HK-2 (cell line): ENCODE measurements at regions not wholly inside any gene's neighbourhood (a gene's known extent, or its start where the extent isn't known, plus 50 kb on each side); places are given as distances from the start of the nearest gene placed in this dataset.

ENCODE experiments used
- DNase-seq: peaks from one replicate; pipeline ENCODE4 v3.0.0-alpha.2; 2018; ENCODE audit not compliant: unreplicated experiment

DNA sequence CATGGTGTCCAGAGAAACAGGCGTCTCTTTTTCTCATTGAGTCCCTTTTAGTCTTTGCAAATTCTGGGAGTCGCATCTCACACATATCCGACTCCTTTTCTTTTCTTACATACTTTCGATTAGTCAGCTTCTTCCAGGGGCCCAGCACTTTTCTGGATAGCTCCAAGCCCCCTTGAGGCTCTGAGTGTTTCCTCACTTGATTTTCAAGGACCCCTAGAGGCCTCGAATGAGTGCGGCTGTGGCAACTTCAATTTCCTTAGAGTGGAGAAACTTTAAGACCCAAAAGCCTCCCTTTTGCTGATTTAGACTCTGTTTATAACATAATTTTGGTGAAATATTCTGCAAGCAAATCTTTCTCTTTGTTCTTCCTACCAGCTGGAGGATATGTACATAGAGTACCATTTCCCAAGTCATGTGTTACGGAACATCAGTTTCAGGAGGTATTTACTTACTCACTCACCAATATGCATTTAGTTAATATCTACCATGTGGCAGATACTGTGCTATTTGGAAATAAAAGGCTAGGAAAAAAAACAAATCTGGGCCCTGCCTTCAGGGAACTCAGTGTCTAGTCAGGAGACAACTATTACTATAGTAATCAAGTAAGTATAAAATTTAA lies 555.2 kb downstream of the REEP3 start:
- no peak for DNase-seq

DNA sequence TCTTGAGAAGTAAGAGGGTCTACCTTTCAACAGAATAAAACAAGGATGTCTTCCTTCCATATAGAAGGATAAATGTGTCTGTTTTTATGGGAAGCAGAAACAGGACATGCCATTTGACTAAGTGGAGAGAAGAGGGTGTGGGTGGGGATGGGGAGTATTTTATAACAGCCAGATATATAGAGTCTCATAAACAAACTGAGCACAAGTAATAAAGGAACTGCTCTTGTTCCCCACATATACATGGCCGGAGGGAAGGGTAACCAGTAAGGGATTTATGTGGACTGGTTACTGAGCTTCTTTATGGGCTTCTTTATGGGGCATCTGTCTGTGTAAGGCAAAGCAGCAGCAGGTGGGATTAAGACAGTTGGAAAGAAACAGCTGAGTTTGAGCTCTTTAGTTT lies 558.1 kb downstream of the REEP3 start:
- no peak for DNase-seq

DNA sequence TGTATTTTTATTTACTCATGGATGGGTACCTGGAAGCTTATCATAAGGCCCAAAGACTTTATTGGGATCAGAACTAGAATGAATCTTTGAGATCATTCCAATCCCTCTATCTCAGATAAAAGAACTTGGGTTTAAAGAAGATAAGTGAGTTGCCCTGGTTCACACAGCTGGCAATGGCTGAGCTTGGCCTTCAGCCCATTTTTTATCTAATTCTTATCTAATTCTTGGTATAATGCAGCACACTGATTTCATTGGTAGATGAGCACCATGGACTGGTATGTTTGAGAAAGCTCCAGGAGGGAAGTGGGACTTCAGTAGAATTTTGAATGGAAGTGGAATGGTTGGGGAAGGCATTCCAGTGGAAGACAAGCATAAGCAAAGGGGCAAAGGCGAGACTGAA lies 558.9 kb downstream of the REEP3 start:
- no peak for DNase-seq

DNA sequence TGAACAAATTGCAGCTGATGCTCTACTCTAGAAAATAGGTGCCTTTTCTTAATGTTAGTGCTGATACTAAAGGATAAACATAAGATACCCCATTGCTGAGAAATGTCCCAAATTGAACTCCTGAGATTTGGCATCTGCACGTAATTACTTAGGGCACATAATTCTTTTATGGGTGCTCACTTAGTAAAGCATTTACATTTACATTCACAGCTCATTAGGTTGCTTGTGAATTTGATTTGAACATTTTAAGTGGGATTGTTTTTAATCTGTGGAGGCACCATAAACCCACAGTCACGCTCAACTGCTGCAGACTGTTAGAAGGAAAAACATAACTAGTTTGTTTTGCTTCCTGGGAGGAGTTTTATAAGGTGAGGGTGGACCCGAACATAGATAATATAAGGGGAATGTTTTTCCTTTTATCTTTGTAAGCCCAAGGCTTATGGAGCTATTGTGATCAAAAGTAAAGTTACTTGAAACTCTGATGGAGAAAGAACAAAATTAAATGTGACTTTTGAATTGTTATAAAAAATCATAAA lies 560.8 kb downstream of the REEP3 start:
- no peak for DNase-seq

DNA sequence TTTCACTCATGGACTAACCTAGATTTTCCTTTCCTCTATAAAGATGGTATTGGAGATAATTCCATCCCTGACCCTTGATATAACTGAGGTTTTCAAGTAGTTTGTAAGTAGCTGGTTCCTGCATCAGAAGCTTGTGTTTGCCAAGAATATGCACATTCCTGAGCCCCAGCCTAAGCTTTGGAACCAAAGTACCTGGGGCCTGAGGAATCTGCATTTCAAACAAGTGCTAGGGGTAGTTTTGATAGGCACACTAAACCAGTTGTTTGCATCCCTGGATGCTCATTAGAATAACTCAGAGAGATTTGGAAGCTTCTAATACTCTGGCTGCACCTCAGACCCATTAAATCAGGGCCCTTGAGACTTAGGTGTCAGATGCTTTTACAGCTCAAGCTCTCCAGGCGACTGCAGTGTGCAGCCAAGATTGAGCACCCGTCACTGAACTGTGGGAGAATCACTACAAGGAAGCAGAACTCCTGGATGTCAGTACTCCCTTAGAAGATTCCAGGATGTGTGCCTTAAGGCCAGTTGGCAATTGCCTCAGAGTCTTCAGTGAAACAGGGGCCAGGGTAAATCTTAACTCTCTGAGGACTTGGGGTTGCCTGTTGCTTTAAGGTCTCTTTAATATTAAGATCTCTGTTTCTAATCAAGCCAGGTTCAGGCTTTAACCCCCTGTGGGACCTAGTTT lies 565.0 kb downstream of the REEP3 start:
- DNase-seq = no peak

DNA sequence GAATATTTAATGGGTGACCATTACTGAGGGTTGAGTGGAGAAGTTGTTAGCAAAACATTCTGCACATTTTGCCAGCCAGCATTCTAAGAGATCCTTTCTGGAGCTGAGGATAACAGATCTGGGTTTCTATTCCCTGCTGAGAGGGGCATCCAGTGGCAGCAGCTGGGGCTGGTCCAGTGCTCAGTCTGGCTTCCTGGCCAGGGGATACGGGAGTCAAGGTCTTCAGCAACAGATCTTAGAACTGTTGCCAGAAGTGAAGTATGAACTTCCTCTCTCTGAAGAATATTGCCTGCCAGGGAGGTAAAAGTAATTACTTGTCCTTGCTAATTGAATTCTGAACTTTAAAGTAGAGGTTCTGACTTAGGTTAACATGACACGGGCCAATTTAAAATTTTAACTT lies 568.4 kb downstream of the REEP3 start:
- DNase-seq = no peak

DNA sequence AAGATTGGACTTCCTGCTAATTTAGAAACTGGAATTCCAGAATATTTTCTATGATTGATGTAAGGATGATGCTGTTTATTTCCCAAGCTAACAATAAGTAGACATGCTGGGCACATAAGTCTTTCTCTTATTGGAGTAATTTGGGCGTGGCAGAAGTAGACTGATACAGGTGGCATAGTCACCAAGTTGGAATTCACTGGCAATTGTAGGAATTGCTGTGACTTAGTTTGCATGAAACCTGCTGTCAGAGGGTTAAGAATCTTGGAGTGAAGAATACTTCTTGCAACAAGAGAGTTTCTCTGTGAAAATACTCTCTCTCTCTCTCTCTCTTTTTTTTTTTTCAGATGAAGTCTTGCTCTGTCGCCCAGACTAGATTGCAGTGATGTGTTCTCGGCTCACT lies 569.7 kb downstream of the REEP3 start:
- no peak for DNase-seq

DNA sequence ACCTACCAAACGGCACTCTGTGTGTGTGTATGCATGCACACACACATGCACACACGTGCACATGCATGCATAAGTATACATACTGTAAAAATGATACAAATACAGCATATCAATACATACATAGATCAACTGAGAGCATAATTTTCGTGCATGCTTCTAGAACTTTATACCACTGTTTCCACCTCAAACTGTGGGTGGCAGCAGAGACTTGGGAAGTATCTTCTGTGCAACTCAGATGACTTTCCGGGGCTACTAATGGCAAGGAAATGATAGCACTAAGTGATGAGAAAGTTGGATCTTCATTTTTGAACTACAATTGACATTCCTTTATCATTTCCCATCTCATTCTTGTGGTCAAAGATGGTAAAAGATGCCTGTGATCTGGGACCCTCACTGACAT lies 570.7 kb downstream of the REEP3 start:
- no peak for DNase-seq

DNA sequence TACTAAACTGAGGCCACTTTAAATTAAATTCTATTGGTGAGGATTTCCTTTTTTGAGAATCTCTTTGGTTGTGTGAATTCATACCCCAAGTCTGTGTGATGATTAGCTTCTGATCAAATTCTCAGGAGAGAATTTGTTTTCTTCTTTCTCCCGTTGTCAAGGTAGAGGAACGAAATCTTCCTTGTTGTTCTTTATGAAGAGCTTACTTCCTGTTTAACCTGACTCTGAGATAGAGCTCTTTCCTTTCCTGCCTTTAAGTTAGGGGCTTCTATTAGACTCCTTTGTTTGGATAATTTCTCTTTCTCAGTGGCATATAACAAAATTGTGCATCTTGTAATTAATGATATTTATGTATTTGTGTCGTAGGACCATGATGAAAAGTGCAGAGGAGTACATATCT lies 572.1 kb downstream of the REEP3 start:
- DNase-seq = no peak

DNA sequence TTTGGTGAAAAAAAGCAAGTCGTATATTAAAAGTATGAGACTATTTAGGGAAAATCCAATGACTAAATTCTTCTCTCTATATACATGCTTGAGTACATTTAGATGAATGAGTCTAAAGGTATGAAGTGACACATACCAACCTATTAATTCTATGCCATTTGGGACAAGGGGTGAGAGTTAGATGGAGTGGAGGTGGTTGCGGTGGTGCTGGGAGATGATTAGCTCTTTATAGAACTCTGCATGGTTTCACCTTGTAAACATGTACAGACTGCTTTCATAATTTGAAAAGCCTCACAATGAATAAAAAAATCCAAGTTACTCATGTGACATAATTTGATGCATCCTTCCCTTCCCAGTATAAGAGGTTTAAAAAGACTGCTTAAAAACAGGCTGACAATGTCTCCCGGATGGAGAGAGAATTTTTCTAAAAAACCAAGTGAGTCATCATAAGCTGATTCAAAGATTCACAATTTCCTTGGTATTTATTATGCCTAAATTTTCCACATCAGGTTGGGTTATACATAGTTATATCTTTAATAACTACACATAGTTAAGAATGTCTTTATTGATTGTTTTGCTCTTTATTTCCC lies 572.8 kb downstream of the REEP3 start:
- DNase-seq = no peak

DNA sequence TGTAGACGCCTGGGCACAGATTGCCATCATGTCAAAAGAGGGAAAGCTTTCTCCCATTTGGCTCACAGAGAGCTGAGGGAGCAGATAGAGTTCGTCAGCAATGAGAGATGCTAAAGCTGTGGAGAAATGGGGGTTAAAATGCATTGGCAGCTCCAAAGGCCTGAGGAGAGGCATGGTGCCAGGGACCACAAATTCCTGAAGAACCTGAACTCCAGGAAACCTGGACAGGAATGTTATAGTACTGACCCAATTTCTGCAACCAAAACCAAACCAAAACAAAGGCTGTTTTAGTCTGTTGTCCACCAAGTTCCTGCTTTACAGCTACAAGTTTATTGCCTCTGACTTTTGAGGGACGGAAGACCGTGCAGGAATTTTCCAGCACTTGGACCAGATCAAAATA lies 575.7 kb downstream of the REEP3 start:
- no peak for DNase-seq

DNA sequence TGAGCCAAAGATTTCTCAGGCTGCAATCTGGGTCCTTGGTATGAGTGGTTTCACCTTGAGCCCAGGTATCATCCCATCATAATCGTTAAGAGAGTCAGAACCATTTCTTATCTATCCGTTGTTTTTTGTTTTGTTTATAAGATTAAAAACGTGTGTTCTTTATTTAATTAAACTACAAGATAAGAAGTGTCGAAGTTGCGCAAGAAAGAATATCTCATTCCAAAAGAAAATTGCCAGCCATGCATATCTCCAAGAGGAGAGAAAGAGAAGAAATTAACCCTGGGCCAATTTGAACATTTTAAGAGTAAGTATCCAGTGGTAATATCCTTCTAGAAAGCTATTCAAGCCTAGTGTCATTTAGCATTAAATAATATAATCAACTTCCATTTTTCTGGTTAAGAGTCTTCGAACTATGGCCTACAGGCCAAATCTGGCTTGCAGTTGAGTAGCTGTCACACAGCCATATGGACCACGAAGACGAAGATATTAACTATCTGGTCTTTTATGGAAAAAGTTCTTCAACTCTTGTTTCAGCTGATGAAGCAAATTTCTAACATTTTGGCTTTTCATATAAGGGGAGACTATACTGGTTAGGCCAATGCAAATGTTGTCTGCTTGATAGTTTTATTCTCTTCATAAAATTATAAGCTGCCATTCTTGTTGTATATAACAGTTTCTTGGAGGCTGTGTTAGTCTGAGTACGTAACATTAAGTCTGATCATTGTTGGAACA lies 576.4 kb downstream of the REEP3 start:
- DNase-seq = no peak

DNA sequence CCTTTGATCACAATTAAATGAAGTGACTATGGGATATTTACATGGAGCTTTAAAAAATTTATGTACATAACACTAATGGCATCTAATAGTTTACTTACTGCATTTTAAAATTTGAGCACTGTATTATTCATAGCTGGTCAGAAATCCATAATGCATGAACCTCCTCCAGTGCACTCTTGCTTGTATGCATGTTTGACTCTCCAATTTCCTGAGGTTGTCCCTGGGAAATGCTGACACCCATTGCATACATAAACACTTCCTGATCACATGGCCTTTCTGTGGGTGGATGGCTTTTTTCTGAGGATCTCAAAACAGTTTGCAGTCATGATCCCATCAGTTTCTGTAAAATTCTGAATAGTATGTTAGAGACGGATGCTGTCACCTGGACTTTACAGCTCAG lies 577.8 kb downstream of the REEP3 start:
- no peak for DNase-seq

DNA sequence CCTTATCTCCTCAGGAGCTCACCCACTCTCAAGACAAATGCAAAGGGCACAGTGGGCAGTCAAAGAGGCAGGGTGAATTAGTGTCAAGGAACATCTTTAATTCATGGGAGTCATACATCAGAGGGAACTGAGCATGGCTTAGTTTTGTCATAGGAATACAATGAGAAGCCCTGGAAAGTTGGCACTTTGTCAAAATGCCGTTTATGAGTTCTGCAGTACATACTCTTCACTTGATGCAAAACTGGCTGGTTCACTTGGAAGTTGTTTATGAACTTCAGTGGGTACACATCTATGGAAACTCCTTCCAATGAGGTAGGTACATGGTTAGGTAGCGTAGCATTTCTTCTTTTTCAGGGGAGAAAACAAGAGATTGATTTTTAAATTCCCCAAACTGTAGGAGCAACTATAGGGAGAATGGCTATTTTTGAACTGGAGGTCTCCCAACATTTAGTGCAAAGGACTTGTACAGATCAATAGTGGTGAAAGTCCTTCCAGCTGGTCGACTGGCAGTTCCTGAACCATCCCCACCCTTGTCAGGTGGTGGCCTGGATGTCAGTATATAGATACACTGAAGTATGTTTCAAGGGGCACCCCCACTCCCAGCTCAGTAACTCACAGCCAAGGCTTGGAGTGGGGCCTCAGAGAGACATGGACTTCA lies 580.5 kb downstream of the REEP3 start:
- DNase-seq = no peak

DNA sequence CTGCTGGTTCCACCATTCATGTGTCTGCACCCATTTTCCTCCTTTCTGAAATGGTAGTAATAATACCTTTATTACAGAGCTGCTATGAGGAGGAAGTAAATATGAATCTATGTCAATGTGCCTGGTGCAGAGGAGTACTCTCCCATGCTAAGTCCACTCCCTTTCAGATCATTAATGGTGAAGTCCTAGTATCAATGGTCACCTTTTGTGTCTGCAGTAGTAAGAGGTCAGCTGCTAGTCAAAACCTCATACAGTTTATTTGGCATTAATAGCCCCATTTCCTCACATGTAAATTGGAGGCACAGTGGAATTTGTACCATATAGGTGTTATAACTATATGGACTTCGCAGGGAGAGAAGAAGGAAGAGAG lies 581.0 kb downstream of the REEP3 start:
- DNase-seq = no peak

DNA sequence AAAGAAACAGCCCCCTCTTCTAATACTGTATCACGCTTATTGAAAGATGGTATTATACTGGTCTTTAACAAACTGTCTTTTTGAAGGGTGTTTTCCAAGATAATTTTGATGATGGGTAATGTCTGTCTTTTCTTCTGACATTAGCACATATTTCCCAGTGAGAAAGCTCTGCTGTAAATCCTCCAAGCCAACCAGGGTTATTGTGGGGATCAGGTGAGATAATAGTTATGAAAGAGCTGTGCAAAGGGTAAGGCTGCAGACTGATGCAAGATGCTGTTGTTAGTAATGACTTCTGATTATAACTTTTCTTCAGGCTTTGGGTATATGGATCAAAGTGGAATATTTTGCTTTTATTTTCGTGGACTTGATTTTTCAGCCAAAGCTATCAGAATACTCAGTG lies 581.7 kb downstream of the REEP3 start:
- DNase-seq = no peak

DNA sequence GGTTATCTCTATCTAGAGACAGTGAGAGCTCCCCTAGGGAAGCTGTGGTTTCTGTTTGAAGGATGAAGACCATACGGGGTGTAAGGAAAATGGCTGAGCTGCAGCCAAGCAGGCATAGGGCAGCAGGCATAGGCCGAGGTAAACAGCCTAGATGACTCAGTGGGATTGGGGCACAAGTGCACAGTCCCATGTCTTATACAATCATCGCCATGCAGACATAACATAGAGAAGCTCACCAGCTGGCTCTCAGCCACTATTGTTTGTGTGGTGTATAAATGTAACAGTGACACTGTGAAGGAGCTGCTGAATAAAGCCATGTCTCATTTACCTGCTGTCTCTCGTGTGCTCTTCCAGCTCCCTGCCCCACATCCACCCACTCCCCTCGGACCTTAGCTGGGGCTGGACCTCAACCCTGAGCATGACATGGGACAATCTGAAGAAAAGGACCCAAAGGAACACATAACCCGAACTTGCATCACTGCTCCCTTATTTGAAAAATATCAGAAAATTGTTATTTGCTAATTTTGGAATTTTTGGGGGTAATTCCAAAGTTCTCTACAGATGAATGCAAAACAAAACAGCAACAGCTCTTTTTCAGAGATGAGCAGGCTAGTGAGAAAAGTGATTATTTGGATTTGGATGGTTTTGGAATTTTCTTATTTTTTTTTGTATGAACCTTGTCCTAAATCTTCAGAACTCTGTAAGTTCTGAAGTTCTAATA lies 582.7 kb downstream of the REEP3 start:
- DNase-seq = no peak

DNA sequence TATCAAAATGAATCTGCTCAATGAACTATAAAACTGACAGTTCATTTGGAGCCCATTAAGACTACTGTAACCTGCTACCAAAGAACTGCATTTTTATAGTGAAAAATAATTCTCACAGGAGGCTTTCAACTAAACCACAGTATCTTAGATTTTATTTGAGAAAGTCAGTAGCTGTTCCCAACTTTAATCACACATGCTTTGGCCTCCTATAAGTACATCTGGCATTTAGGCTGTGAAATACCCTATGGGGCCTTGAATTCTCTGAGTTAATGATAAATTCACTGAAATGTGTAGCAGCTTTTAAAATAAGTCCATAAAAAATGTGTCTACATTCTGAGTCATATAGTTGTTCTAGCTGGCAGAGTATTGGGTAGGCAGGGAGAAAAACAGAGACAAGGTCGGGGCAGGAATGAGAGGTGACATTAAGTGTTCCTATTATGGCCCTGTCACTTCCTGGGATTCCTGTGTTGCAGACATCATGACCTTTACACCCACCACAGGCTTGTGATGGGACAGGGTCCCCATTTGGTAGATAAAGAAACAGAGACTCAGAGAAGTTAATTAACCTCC lies 588.8 kb downstream of the REEP3 start:
- DNase-seq = no peak

DNA sequence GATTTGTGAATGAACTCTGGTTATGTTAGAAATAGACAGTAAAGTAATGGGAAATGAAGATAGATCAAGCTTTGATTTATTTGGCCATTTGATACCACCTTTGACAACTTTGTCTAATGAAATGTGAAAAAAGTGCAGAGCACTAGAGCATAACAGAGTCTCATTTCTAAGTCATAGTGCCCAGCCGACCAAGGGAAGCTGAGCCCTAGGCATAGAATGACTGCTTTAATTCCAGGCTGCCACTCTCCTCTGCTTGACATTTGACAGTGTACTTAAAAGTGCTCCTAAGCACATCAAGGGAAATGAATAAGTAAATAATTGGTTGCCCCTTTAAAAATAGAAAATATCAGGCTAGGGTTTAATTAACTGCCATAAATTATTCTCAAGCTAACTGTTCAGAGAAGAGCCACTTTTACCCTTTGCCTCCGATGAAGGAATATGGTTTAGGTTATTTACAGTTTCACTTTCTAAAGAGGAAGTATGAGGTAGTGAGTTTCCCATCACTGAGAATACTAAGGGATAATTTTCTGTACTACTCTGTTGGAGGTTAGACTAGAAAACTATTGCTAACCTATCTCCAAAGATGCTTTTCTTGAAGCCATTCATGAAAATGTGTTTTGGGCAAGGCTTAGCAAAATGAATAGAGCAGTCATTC lies 591.6 kb downstream of the REEP3 start:
- DNase-seq = no peak

DNA sequence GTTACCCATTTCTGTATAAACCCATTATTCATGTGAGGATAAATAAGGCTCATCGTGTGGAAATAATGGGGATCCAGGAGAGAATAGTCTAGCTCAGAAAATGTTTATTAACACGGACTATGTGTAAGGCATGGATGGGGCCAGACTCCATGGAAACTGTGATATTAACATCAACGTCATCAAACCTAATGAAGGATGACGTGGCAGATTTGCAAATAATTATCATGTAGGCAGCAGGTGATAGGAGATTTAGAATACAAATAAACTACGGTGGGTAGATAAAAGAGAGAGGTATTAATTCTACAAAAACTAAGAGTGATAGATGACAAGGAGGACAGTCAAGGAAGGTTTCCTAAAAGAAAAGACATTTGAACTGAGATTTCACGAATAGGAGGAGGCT lies 592.2 kb downstream of the REEP3 start:
- DNase-seq = no peak

DNA sequence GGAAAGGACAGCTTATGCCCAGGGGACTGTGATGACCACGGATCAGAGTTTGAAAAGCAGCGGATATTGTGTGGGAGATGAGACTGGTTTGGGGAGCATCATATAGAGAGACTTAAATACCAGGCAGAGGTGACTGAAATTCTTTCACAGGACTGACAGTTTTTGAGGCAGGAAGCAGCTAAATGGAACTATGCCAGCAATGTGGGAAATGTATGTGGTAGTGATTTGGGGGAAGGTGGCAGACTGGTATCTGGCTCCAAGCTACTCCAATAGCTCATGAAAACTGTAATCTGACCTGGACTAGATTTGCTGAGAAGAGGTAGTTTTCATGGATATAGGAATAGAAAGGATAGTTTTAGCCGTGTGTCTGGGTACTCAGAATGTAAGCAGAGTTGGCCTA lies 592.6 kb downstream of the REEP3 start:
- DNase-seq = no peak
